Tibial nerve (tissue), 4 donors: ENCODE measurements at regions not wholly inside any gene's neighbourhood (a gene's known extent, or its start where the extent isn't known, plus 50 kb on each side); places are given as distances from the start of the nearest gene placed in this dataset.
"Not testable (repeated sequence)": the region's sequence is repeated elsewhere in the genome, so short reads cannot be mapped to it uniquely, and the experiment has no call there.

Experiments used
- DNase-seq, 2 donors: peaks; one replicate each; pipeline ENCODE4 v3.0.0-alpha.2; 2019; ENCODE audit warnings: low spot score in 2 of 2
- H3K27ac ChIP-seq, 4 donors: fragments of 200-600 bp; sonication (generic) in 3 of 4; one replicate each; pipeline ENCODE4 v1.5.1; 2017 to 2019; ENCODE audit warnings: mild to moderate bottlenecking in 1 of 4
- H3K27me3 ChIP-seq, 2 donors: fragments of 200-600 bp; sonication (generic) in 1 of 2; one replicate each; pipeline versions ENCODE4 v1.5.1 to v1.6.0; 2017 to 2019
- H3K36me3 ChIP-seq, 3 donors: fragments of 200-600 bp; sonication (generic); one replicate each; pipeline ENCODE4 v1.5.1; 2018 to 2019
- H3K4me1 ChIP-seq, 4 donors: fragments of 200-600 bp; sonication (generic) in 3 of 4; one replicate each; pipeline ENCODE4 v1.5.1; 2017 to 2019
- H3K4me3 ChIP-seq, 4 donors: fragments of 200-600 bp; sonication (generic) in 3 of 4; one replicate each; pipeline ENCODE4 v1.5.1; 2017 to 2019; ENCODE audit warnings: mild to moderate bottlenecking in 1 of 4, moderate library complexity in 1 of 4
- H3K9me3 ChIP-seq, 4 donors: fragments of 200-600 bp; sonication (generic) in 3 of 4; one replicate each; pipeline ENCODE4 v1.5.1; 2017 to 2019
- EP300 ChIP-seq, 2 donors: sonication (generic); formaldehyde crosslinking; IDR thresholded peaks; one replicate each; pipeline ENCODE4 v1.6.1; 2017; ENCODE audit warnings: antibody characterized with exemption in 2 of 2, mild to moderate bottlenecking in 1 of 2
- POLR2A ChIP-seq, 2 donors: fragments of 450-650 bp; IDR thresholded peaks; one replicate each; pipeline ENCODE4 v1.6.1; 2017; ENCODE audit warnings: antibody characterized with exemption in 2 of 2, mild to moderate bottlenecking in 2 of 2, moderate library complexity in 2 of 2
- WGBS, 2 donors: methylation state at CpG; one replicate each; pipeline ENCODE4 v1.1.5; 2018; 5-methylcytosine and 5-hydroxymethylcytosine counted together
- TF ChIP-seq, protein P1 (sequence below), 5 experiments: fragments of 200-600 bp in 3 of 5; fragments of 450-650 bp in 2 of 5; sonication (generic) in 3 of 5; IDR thresholded peaks; one replicate each; pipeline ENCODE4 v1.5.1; 2016 to 2019; ENCODE audit warnings: antibody characterized with exemption in 5 of 5, mild to moderate bottlenecking in 3 of 5, moderate library complexity in 2 of 5

DNA sequence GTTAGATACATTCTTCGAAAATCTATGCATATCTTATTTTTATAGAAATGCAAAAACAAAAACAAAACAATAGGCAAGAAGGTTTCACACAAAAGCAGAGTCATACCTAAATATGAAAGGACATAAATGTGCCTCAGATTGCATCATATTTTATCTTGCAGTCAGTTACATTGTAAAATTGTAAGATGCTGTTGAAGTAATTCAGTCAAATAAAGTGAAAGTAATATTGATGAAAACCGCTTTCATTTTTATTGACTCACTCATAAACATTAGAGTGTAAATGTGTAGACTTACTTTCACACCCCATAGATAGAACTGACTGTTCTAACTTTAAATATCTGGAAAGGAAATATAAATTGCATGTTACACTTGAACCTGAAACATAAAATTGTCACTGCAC lies 931.5 kb upstream of the NUDT12 start:
- Histone ChIP-seq H3K27me3 (no peaks in the 10 kb centered on the region), H3K27ac (no peak overlapping the region), H3K4me1 (no peaks in the 10 kb centered on the region), H3K9me3 (no peaks in the 10 kb centered on the region), H3K36me3 (no peaks in the 10 kb centered on the region), H3K4me3 (no peak overlapping the region)
- 79 to 87% methylated on average over 2 of the region's 2 CpGs for WGBS, 2 donors
- no peak for DNase-seq
- no peak for TF ChIP-seq EP300 (IDR thresholded peaks at IDR 0.05)

- 91 to 92% methylated on average over 3 of the region's 3 CpGs for WGBS, 2 donors
- TF ChIP-seq, protein P1, sequence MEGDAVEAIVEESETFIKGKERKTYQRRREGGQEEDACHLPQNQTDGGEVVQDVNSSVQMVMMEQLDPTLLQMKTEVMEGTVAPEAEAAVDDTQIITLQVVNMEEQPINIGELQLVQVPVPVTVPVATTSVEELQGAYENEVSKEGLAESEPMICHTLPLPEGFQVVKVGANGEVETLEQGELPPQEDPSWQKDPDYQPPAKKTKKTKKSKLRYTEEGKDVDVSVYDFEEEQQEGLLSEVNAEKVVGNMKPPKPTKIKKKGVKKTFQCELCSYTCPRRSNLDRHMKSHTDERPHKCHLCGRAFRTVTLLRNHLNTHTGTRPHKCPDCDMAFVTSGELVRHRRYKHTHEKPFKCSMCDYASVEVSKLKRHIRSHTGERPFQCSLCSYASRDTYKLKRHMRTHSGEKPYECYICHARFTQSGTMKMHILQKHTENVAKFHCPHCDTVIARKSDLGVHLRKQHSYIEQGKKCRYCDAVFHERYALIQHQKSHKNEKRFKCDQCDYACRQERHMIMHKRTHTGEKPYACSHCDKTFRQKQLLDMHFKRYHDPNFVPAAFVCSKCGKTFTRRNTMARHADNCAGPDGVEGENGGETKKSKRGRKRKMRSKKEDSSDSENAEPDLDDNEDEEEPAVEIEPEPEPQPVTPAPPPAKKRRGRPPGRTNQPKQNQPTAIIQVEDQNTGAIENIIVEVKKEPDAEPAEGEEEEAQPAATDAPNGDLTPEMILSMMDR (IDR thresholded peaks at IDR 0.05): no peak
- TF ChIP-seq EP300 (IDR thresholded peaks at IDR 0.05): no peak
- no peak for TF ChIP-seq POLR2A (IDR thresholded peaks at IDR 0.05)
Observed at GRCh38 chr5:104472811-104473210, 910.2 kb upstream of the NUDT12 start.

GRCh38 chr5:104456122-104456521 lies 893.5 kb upstream of the NUDT12 start:
- Histone ChIP-seq H3K36me3 (no peaks in the 10 kb centered on the region), H3K27me3 (no peaks in the 10 kb centered on the region), H3K27ac (no peak overlapping the region), H3K9me3 (peaks cover 0 to 2% (median 0%) of the 10 kb centered on the region in 4 donors), H3K4me3 (no peak overlapping the region), H3K4me1 (no peaks in the 10 kb centered on the region)
- 57 to 71% methylated on average over 3 of the region's 3 CpGs for WGBS, 2 donors
- TF ChIP-seq, protein P1 (IDR thresholded peaks at IDR 0.05): no peak
- TF ChIP-seq POLR2A (IDR thresholded peaks at IDR 0.05): no peak
- TF ChIP-seq EP300 (IDR thresholded peaks at IDR 0.05): no peak
- no peak for DNase-seq

More at GRCh38 chr5:104472811-104473210, 910.2 kb upstream of the NUDT12 start:
- H3K4me1 ChIP-seq: no peaks in the 10 kb centered on the region
- no peak for DNase-seq
- H3K9me3 ChIP-seq: peaks cover 0 to 15% (median 3%) of the 10 kb centered on the region in 4 donors
- H3K27me3 ChIP-seq: no peaks in the 10 kb centered on the region
- no peak overlapping the region for H3K4me3 ChIP-seq
- H3K27ac ChIP-seq: no peak overlapping the region
- no peaks in the 10 kb centered on the region for H3K36me3 ChIP-seq

DNA sequence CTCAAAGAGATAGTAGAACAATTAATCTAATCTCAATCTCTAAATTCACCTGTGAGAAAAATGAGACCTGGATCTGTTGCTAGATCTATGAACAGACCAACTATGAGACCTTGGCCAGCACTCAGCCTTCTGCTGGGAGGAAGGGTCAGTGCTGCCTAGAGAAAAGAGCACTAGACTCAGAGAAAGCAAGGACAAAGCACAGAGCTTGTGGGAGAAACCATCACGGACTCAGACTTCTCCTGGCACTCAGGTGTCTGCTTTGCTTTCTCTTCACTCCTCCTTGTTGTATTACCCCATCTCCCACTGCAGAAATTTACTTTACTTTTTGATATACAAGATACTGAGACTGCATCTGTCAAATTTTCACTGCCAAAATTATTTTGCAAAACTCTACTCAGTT lies 890.0 kb upstream of the NUDT12 start:
- no peaks in the 10 kb centered on the region for H3K36me3 ChIP-seq
- DNase-seq: no peak
- no peaks in the 10 kb centered on the region for H3K27me3 ChIP-seq
- no peak overlapping the region for H3K27ac ChIP-seq
- TF ChIP-seq POLR2A (IDR thresholded peaks at IDR 0.05) (no peak), EP300 (IDR thresholded peaks at IDR 0.05) (no peak)
- TF ChIP-seq, protein P1 (IDR thresholded peaks at IDR 0.05): no peak
- H3K4me1 ChIP-seq: no peaks in the 10 kb centered on the region
- WGBS, 2 donors: 79 to 88% methylated on average over 1 of the region's 1 CpG
- no peaks in the 10 kb centered on the region for H3K9me3 ChIP-seq
- no peak overlapping the region for H3K4me3 ChIP-seq

GRCh38 chr5:104451911-104452310 lies 889.3 kb upstream of the NUDT12 start:
- DNase-seq, H3K27me3 ChIP-seq, H3K4me3 ChIP-seq, H3K27ac ChIP-seq, H3K4me1 ChIP-seq, H3K36me3 ChIP-seq, H3K9me3 ChIP-seq: not testable (repeated sequence)
- whole genome bisulfite sequencing, 2 donors: 97% methylated on average over 28 of the region's 28 CpGs

DNA sequence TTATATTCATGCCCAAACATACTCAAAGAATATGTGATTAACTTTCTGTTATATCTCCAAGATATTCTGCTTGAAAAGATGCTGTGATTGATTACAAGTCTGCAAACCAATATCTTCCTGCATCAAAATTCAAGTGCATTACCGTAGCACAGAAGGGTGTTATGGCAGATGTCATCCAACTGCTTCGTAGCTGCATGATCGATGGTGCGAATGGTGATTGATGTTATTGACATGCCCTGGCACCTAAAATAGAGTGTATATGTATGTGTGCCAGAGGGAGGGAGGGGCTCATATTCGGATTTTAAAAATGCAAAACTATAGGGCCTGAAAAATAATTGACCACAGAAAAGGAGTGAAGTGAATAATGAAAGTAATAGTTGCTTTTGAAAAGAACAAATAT lies 882.1 kb upstream of the NUDT12 start:
- Histone ChIP-seq H3K27me3 (no peaks in the 10 kb centered on the region), H3K4me1 (no peaks in the 10 kb centered on the region), H3K36me3 (no peaks in the 10 kb centered on the region), H3K27ac (no peak overlapping the region), H3K4me3 (no peak overlapping the region), H3K9me3 (no peaks in the 10 kb centered on the region)
- 87 to 91% methylated on average over 5 of the region's 5 CpGs for WGBS, 2 donors
- no peak for TF ChIP-seq POLR2A (IDR thresholded peaks at IDR 0.05)
- no peak for TF ChIP-seq EP300 (IDR thresholded peaks at IDR 0.05)
- TF ChIP-seq, protein P1 (IDR thresholded peaks at IDR 0.05): no peak
- DNase-seq: no peak
